ENCODE measurements at regions not wholly inside any gene's neighbourhood (a gene's known extent, or its start where the extent isn't known, plus 50 kb on each side); places are given as distances from the start of the nearest gene placed in this dataset.
"Not testable (repeated sequence)": the region's sequence is repeated elsewhere in the genome, so short reads cannot be mapped to it uniquely, and the experiment has no call there.

GRCh38 chr6:98039904-98040607 is 757.0 kb upstream of the MMS22L start:
- no peaks in the 10 kb centered on the region for H3K27me3 ChIP-seq (ENCODE audit: control insufficient read depth, insufficient read depth, low read length)
- H3K9me3 ChIP-seq (ENCODE audit: control insufficient read depth, low read depth, low read length), result no peaks in the 10 kb centered on the region
- peak overlapping the region; percentile 26 for H3K4me3 ChIP-seq (ENCODE audit: low read length)
- peak overlapping the region; percentile 60 for H3K9ac ChIP-seq (ENCODE audit: low read length)
- H3K36me3 ChIP-seq (ENCODE audit: control insufficient read depth, low read depth, low read length), result no peaks in the 10 kb centered on the region
- H3K4me1 ChIP-seq (ENCODE audit: control insufficient read depth, low read depth, low read length), result peaks cover 91% of the 10 kb centered on the region
- peak overlapping the region; percentile 73 for H3K27ac ChIP-seq (ENCODE audit: low read length)

DNA sequence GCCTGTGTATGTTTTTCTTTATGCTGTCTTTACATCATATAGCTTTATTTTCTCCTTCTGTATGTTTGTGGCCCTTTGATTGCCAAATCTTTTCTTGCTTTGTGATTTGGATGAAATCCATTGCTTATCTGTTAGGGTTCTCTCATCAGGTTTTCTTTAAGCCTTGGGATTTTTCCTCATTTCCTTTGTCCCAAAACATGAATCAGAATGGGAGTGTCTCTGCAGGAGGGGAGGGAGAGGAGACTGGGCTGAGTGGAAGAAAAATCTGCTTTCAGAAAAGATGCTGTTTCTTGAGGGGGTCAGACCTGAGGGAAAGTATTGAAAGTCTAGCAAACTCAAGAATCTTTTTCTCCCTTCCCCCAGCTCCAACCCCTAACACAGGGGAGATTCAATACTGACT is 758.0 kb upstream of the MMS22L start:
- Histone ChIP-seq H3K27me3 (ENCODE audit: control insufficient read depth, insufficient read depth, low read length) (no peaks in the 10 kb centered on the region), H3K4me1 (ENCODE audit: control insufficient read depth, low read depth, low read length) (peaks cover 98% of the 10 kb centered on the region), H3K4me3 (ENCODE audit: low read length) (peak overlapping the region; percentile 26), H3K36me3 (ENCODE audit: control insufficient read depth, low read depth, low read length) (no peaks in the 10 kb centered on the region), H3K9me3 (ENCODE audit: control insufficient read depth, low read depth, low read length) (no peaks in the 10 kb centered on the region), H3K27ac (ENCODE audit: low read length) (peak overlapping the region; percentile 73), H3K9ac (ENCODE audit: low read length) (peak overlapping the region; percentile 60)

- peak overlapping the region; percentile 60 for H3K9ac ChIP-seq (ENCODE audit: low read length)
- peak overlapping the region; percentile 26 for H3K4me3 ChIP-seq (ENCODE audit: low read length)
- no peaks in the 10 kb centered on the region for H3K9me3 ChIP-seq (ENCODE audit: control insufficient read depth, low read depth, low read length)
- peak overlapping the region; percentile 14 for H3K27ac ChIP-seq (ENCODE audit: low read length)
- no peaks in the 10 kb centered on the region for H3K36me3 ChIP-seq (ENCODE audit: control insufficient read depth, low read depth, low read length)
- peaks cover 98% of the 10 kb centered on the region for H3K4me1 ChIP-seq (ENCODE audit: control insufficient read depth, low read depth, low read length)
- no peaks in the 10 kb centered on the region for H3K27me3 ChIP-seq (ENCODE audit: control insufficient read depth, insufficient read depth, low read length)
Measured at GRCh38 chr6:98041921-98042320, 758.9 kb upstream of the MMS22L start.

DNA sequence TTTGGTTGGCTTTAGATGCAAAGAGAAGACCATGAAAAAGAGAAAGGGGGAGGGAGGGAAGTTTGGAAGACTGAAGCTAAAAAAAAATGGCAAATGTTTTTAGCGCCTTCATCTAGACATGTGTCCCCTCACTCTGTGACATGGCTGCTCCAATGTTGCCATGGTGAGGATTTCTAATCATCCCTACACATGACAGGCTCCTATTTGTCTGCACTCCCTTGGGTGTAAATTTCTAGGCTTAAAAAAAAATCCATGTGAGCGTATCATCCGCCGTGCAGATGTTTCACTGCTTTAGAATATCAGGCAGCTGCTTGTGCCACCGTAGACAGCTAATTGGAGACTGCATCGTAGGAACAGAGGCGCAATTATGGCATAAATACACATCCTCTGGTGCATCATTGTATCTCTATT is 761.1 kb upstream of the MMS22L start:
- H3K4me3 ChIP-seq (ENCODE audit: low read length), result no peak overlapping the region
- no peaks in the 10 kb centered on the region for H3K9me3 ChIP-seq (ENCODE audit: control insufficient read depth, low read depth, low read length)
- H3K9ac ChIP-seq (ENCODE audit: low read length), result no peak overlapping the region
- peaks cover 90% of the 10 kb centered on the region for H3K4me1 ChIP-seq (ENCODE audit: control insufficient read depth, low read depth, low read length)
- peak overlapping the region; percentile 35 for H3K27ac ChIP-seq (ENCODE audit: low read length)
- no peaks in the 10 kb centered on the region for H3K36me3 ChIP-seq (ENCODE audit: control insufficient read depth, low read depth, low read length)
- H3K27me3 ChIP-seq (ENCODE audit: control insufficient read depth, insufficient read depth, low read length), result no peaks in the 10 kb centered on the region

- Histone ChIP-seq H3K9ac (ENCODE audit: low read length) (peak overlapping the region; percentile 0), H3K36me3 (ENCODE audit: control insufficient read depth, low read depth, low read length) (no peaks in the 10 kb centered on the region), H3K4me1 (ENCODE audit: control insufficient read depth, low read depth, low read length) (peaks cover 82% of the 10 kb centered on the region), H3K9me3 (ENCODE audit: control insufficient read depth, low read depth, low read length) (no peaks in the 10 kb centered on the region), H3K4me3 (ENCODE audit: low read length) (no peak overlapping the region), H3K27ac (ENCODE audit: low read length) (peak overlapping the region; percentile 71), H3K27me3 (ENCODE audit: control insufficient read depth, insufficient read depth, low read length) (no peaks in the 10 kb centered on the region)
Measured at GRCh38 chr6:98044791-98045470, 761.9 kb upstream of the MMS22L start.

DNA sequence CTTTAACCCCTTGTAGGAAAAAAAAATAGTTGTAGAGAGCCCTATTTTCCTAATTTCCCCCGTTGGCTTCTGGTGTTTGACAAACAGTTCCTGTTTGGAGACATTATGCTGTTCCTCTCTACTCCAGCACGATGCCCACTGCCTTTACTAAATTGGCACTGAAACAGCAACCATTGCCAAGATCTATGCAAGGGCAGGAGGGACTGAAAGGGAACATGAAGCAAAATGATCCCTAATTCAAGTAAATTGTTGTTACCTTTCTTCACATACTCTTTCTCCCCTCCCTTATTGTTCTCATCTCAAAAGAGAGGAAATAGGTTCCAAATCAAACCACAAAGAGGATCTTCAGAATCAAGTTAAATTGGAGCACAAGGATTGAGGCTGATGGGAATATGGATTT is 764.1 kb upstream of the MMS22L start:
- Histone ChIP-seq H3K4me3 (ENCODE audit: low read length) (no peak overlapping the region), H3K9me3 (ENCODE audit: control insufficient read depth, low read depth, low read length) (no peaks in the 10 kb centered on the region), H3K36me3 (ENCODE audit: control insufficient read depth, low read depth, low read length) (no peaks in the 10 kb centered on the region), H3K27ac (ENCODE audit: low read length) (no peak overlapping the region), H3K4me1 (ENCODE audit: control insufficient read depth, low read depth, low read length) (peaks cover 60% of the 10 kb centered on the region), H3K9ac (ENCODE audit: low read length) (no peak overlapping the region), H3K27me3 (ENCODE audit: control insufficient read depth, insufficient read depth, low read length) (no peaks in the 10 kb centered on the region)

- H3K4me3 ChIP-seq (ENCODE audit: low read length), result no peak overlapping the region
- H3K27me3 ChIP-seq (ENCODE audit: control insufficient read depth, insufficient read depth, low read length), result no peaks in the 10 kb centered on the region
- H3K4me1 ChIP-seq (ENCODE audit: control insufficient read depth, low read depth, low read length), result peaks cover 53% of the 10 kb centered on the region
- no peak overlapping the region for H3K27ac ChIP-seq (ENCODE audit: low read length)
- H3K36me3 ChIP-seq (ENCODE audit: control insufficient read depth, low read depth, low read length), result no peaks in the 10 kb centered on the region
- no peak overlapping the region for H3K9ac ChIP-seq (ENCODE audit: low read length)
- H3K9me3 ChIP-seq (ENCODE audit: control insufficient read depth, low read depth, low read length), result no peaks in the 10 kb centered on the region
Measured at GRCh38 chr6:98047871-98048270, 764.9 kb upstream of the MMS22L start.

GRCh38 chr6:98054453-98054852 is 771.4 kb upstream of the MMS22L start:
- Histone ChIP-seq H3K9me3 (ENCODE audit: control insufficient read depth, low read depth, low read length) (no peaks in the 10 kb centered on the region), H3K27me3 (ENCODE audit: control insufficient read depth, insufficient read depth, low read length) (no peaks in the 10 kb centered on the region), H3K9ac (ENCODE audit: low read length) (no peak overlapping the region), H3K4me3 (ENCODE audit: low read length) (no peak overlapping the region), H3K27ac (ENCODE audit: low read length) (no peak overlapping the region), H3K4me1 (ENCODE audit: control insufficient read depth, low read depth, low read length) (peaks cover 10% of the 10 kb centered on the region), H3K36me3 (ENCODE audit: control insufficient read depth, low read depth, low read length) (no peaks in the 10 kb centered on the region)

DNA sequence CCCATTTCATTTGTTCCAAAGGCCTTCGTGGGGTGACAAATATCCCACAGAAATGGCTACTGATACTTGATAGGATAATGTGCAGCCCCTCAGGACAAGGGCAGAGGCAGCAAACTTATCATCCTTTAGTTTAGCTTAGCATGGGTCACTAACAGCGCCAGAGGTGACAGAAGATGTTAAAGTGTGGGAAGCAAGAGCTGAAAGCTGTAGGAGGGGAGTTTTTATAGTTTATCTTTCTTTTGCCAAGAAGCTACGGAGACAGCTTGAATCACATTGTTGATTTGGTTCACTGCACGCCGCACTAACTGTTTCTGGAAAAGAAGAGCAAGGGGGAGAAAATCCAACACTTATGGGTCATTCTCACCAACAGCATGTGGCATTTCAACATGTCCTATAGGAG is 773.9 kb upstream of the MMS22L start:
- H3K27ac ChIP-seq (ENCODE audit: low read length), result no peak overlapping the region
- no peaks in the 10 kb centered on the region for H3K36me3 ChIP-seq (ENCODE audit: control insufficient read depth, low read depth, low read length)
- H3K9ac ChIP-seq (ENCODE audit: low read length), result no peak overlapping the region
- no peak overlapping the region for H3K4me3 ChIP-seq (ENCODE audit: low read length)
- H3K9me3 ChIP-seq (ENCODE audit: control insufficient read depth, low read depth, low read length), result no peaks in the 10 kb centered on the region
- H3K4me1 ChIP-seq (ENCODE audit: control insufficient read depth, low read depth, low read length), result peaks cover 10% of the 10 kb centered on the region
- no peaks in the 10 kb centered on the region for H3K27me3 ChIP-seq (ENCODE audit: control insufficient read depth, insufficient read depth, low read length)

DNA sequence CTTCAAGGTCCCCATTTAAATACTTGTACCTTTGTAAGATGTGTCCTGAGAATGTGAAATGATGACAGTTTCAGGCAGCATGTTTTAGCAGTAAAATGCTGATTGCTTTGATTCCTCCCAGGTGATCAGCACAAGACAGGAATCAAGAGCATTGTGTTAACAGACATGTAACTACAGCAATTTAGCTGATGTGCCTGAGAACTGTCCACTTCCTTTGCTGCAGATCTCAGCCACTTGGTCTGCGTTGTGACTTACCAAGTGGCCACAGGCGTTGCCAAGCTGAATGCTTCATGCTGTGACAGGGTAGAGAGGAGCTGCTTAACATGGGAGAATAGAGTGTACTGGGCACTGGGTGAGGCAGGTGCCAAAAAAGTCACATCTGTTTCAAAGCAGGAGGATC is 767.0 kb upstream of the POU3F2 start:
- Histone ChIP-seq H3K4me1 (ENCODE audit: control insufficient read depth, low read depth, low read length) (peaks cover 3% of the 10 kb centered on the region), H3K27ac (ENCODE audit: low read length) (no peak overlapping the region), H3K9ac (ENCODE audit: low read length) (no peak overlapping the region), H3K27me3 (ENCODE audit: control insufficient read depth, insufficient read depth, low read length) (no peaks in the 10 kb centered on the region), H3K9me3 (ENCODE audit: control insufficient read depth, low read depth, low read length) (no peaks in the 10 kb centered on the region), H3K36me3 (ENCODE audit: control insufficient read depth, low read depth, low read length) (no peaks in the 10 kb centered on the region), H3K4me3 (ENCODE audit: low read length) (no peak overlapping the region)

GRCh38 chr6:98088537-98088936 is 745.8 kb upstream of the POU3F2 start:
- H3K4me1 ChIP-seq (ENCODE audit: control insufficient read depth, low read depth, low read length); H3K27me3 ChIP-seq (ENCODE audit: control insufficient read depth, insufficient read depth, low read length); H3K9me3 ChIP-seq (ENCODE audit: control insufficient read depth, low read depth, low read length); H3K27ac ChIP-seq (ENCODE audit: low read length); H3K36me3 ChIP-seq (ENCODE audit: control insufficient read depth, low read depth, low read length); H3K9ac ChIP-seq (ENCODE audit: low read length); H3K4me3 ChIP-seq (ENCODE audit: low read length): not testable (repeated sequence)

- Histone ChIP-seq H3K9ac (ENCODE audit: low read length) (no peak overlapping the region), H3K9me3 (ENCODE audit: control insufficient read depth, low read depth, low read length) (no peaks in the 10 kb centered on the region), H3K27me3 (ENCODE audit: control insufficient read depth, insufficient read depth, low read length) (no peaks in the 10 kb centered on the region)
Measured at GRCh38 chr6:98092331-98092730, 742.0 kb upstream of the POU3F2 start.

More at GRCh38 chr6:98092331-98092730, 742.0 kb upstream of the POU3F2 start:
- Histone ChIP-seq H3K4me1 (ENCODE audit: control insufficient read depth, low read depth, low read length) (no peaks in the 10 kb centered on the region), H3K4me3 (ENCODE audit: low read length) (no peak overlapping the region), H3K27ac (ENCODE audit: low read length) (no peak overlapping the region), H3K36me3 (ENCODE audit: control insufficient read depth, low read depth, low read length) (no peaks in the 10 kb centered on the region)

Measured in iPS-18a (cell line).